ENCODE measurements at regions not wholly inside any gene's neighbourhood (a gene's known extent, or its start where the extent isn't known, plus 50 kb on each side); places are given as distances from the start of the nearest gene placed in this dataset.

GRCh38 chr9:89972535-89972934, 367.7 kb downstream of the GADD45G start:
- TF ChIP-seq MXI1 (IDR thresholded peaks at IDR 0.05; ENCODE audit: low read depth, low read length) (no peak), GATA2 (CRISPR knock-in tag; IDR thresholded peaks at IDR 0.05) (no peak), CTCF (IDR thresholded peaks at IDR 0.05) (no peak), JUND (IDR thresholded peaks at IDR 0.05) (no peak), TCF12 (IDR thresholded peaks at IDR 0.05) (no peak), ZBTB33 (IDR thresholded peaks at IDR 0.05; ENCODE audit: borderline replicate concordance, low read depth) (no peak), RAD21 (IDR thresholded peaks at IDR 0.05; ENCODE audit: low read length) (no peak), NRF1 (IDR thresholded peaks at IDR 0.05; ENCODE audit: low read depth, low read length) (no peak), GABPA (IDR thresholded peaks at IDR 0.05; ENCODE audit: low read depth) (no peak), FOXM1 (IDR thresholded peaks at IDR 0.05; ENCODE audit: low read depth) (no peak), NFIC (IDR thresholded peaks at IDR 0.05; ENCODE audit: borderline replicate concordance) (no peak), YY1 (IDR thresholded peaks at IDR 0.05; ENCODE audit: low read depth) (no peak), USF1 (IDR thresholded peaks at IDR 0.05; ENCODE audit: borderline replicate concordance, low read depth) (no peak), IRF3 (IDR thresholded peaks at IDR 0.05; ENCODE audit: low read depth, low read length) (no peak), RFX5 (IDR thresholded peaks at IDR 0.05; ENCODE audit: low read length) (no peak)
- H3K9me3 ChIP-seq = no peaks in the 10 kb centered on the region
- no peaks in the 10 kb centered on the region for H3K27me3 ChIP-seq (ENCODE audit: insufficient read depth)
- no peaks in the 10 kb centered on the region; a peak in 1 of 4 replicates for H3K4me1 ChIP-seq (ENCODE audit: control insufficient read depth in 1 of 2, insufficient read depth in 2 of 2, low read depth in 1 of 2, low read length in 1 of 2)
- no peaks in the 10 kb centered on the region for H3K79me2 ChIP-seq (ENCODE audit: insufficient read depth)
- H3K4me3 ChIP-seq (ENCODE audit: low read depth in 2 of 2, low read length in 1 of 2) = no peak overlapping the region
- 38% methylated on average over 5 of the region's 5 CpGs for WGBS (ENCODE audit: low lambda C conversion rate)
- no peak overlapping the region for H3K9ac ChIP-seq
- DNase-seq = no peak
- CTCF ChIA-PET = no interaction called here
- POLR2A ChIA-PET = no interaction called here
- H2AFZ ChIP-seq (ENCODE audit: low read depth) = no peak overlapping the region
- no peaks in the 10 kb centered on the region for H4K20me1 ChIP-seq (ENCODE audit: insufficient read depth)
- H3K4me2 ChIP-seq = no peak overlapping the region
- no peak overlapping the region for H3K27ac ChIP-seq (ENCODE audit: low read depth in 2 of 2, low read length in 1 of 2)
- no peaks in the 10 kb centered on the region for H3F3A ChIP-seq (replicated peaks; ENCODE audit: insufficient read depth)
- no peaks in the 10 kb centered on the region for H3K36me3 ChIP-seq (replicated peaks in 1 of 2; ENCODE audit: control insufficient read depth in 1 of 2, insufficient read depth in 2 of 2, low read length in 1 of 2)
- H3K9me2 ChIP-seq = no peaks in the 10 kb centered on the region

All from SK-N-SH (cell line).